Right lobe of liver (tissue), 4 donors: ENCODE measurements at regions not wholly inside any gene's neighbourhood (a gene's known extent, or its start where the extent isn't known, plus 50 kb on each side); places are given as distances from the start of the nearest gene placed in this dataset.

ENCODE experiments used
- POLR2A ChIP-seq: fragments of 450-650 bp; IDR thresholded peaks from one replicate; pipeline ENCODE4 v1.6.1; 2017; ENCODE audit warnings: antibody characterized with exemption, mild to moderate bottlenecking
- TF ChIP-seq, protein P1 (sequence below), 4 donors: fragments of 200-600 bp in 3 of 4; fragments of 450-650 bp in 1 of 4; IDR thresholded peaks; one replicate each; pipeline versions ENCODE4 v1.5.1 to v1.8.0; 2016 to 2022; ENCODE audit warnings: antibody characterized with exemption in 4 of 4, mild to moderate bottlenecking in 2 of 4
- donor health status: DM: no; HTN: no; CAD: no.
- donor health status: DM: no; HTN: no; CAD: no.
- donor health status: DM: no; HTN: yes; CAD: no.

DNA sequence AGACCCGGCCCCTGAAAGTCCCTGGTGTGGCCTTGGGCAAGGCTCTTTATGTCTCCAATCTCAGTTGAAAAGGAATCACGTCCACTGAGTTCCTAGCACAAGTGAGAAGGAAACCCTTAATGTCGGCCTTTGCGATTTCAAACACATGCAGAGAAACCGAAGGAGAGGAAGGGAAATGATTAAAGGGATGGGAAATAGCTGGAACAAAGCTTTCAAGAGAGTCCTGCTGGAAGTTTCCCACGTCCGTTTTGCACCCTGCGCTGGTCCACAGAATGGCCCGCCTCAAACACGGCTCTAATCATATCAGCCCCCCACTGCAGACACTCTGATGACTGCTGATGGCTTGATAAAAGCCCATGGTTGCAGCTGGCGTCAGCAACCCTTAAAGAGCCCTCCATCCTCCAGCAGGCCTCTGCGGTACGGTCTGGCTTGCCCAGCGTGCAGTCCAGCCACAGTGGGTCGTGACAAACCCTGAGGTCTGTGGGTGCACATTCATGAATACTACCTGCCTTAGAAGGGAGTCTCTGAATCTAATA is 765.5 kb upstream of the EEF2KMT start:
- TF ChIP-seq, protein P1, sequence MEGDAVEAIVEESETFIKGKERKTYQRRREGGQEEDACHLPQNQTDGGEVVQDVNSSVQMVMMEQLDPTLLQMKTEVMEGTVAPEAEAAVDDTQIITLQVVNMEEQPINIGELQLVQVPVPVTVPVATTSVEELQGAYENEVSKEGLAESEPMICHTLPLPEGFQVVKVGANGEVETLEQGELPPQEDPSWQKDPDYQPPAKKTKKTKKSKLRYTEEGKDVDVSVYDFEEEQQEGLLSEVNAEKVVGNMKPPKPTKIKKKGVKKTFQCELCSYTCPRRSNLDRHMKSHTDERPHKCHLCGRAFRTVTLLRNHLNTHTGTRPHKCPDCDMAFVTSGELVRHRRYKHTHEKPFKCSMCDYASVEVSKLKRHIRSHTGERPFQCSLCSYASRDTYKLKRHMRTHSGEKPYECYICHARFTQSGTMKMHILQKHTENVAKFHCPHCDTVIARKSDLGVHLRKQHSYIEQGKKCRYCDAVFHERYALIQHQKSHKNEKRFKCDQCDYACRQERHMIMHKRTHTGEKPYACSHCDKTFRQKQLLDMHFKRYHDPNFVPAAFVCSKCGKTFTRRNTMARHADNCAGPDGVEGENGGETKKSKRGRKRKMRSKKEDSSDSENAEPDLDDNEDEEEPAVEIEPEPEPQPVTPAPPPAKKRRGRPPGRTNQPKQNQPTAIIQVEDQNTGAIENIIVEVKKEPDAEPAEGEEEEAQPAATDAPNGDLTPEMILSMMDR (IDR thresholded peaks at IDR 0.05), result no peak
- TF ChIP-seq POLR2A, result no peak
